ENCODE measurements at regions not wholly inside any gene's neighbourhood (a gene's known extent, or its start where the extent isn't known, plus 50 kb on each side); places are given as distances from the start of the nearest gene placed in this dataset.

- DNase-seq (ENCODE audit: low spot score) (no peak), ATAC-seq (no peak)
- Mint-ChIP-seq H3K4me1 (no peaks in the 10 kb centered on the region), H3K4me3 (no peak overlapping the region), H3K36me3 (ENCODE audit: low read depth) (peaks cover 6% of the 10 kb centered on the region; the same call in 2 of the 3 replicates), H3K27ac (no peak overlapping the region), H3K27me3 (ENCODE audit: insufficient read depth, low read depth, poor library complexity) (peaks cover 3% of the 10 kb centered on the region), H3K9me3 (peaks cover 17% of the 10 kb centered on the region; the same call in 2 of the 3 replicates)
- Histone ChIP-seq H3K79me2 (replicated peaks; ENCODE audit: insufficient read depth) (no peaks in the 10 kb centered on the region), H3K27ac (ENCODE audit: low read depth) (no peak overlapping the region), H3K4me1 (ENCODE audit: insufficient read depth) (no peaks in the 10 kb centered on the region), H3K4me2 (no peak overlapping the region), H3F3A (replicated peaks; ENCODE audit: low read depth) (no peaks in the 10 kb centered on the region), H3K27me3 (ENCODE audit: insufficient read depth) (no peaks in the 10 kb centered on the region), H3K36me3 (ENCODE audit: insufficient read depth) (no peaks in the 10 kb centered on the region), H2AFZ (no peak overlapping the region), H3K4me3 (no peak overlapping the region), H3K9me2 (ENCODE audit: insufficient read depth) (no peaks in the 10 kb centered on the region), H4K20me1 (replicated peaks; ENCODE audit: insufficient read depth) (no peaks in the 10 kb centered on the region)
- TF ChIP-seq JUNB (IDR thresholded peaks at IDR 0.05; ENCODE audit: unreplicated experiment) = no peak
- no peak for TF ChIP-seq ETS1 (IDR thresholded peaks at IDR 0.05)
- TF ChIP-seq ZNF114 (CRISPR knock-in tag; IDR thresholded peaks at IDR 0.05) = no peak
- TF ChIP-seq ZNF331 (CRISPR knock-in tag; IDR thresholded peaks at IDR 0.05; ENCODE audit: low read depth) = no peak
- no peak for TF ChIP-seq STAT1 (IDR thresholded peaks at IDR 0.05; ENCODE audit: unreplicated experiment)
- no peak for TF ChIP-seq EZH2phosphoT487 (IDR thresholded peaks at IDR 0.05; ENCODE audit: unreplicated experiment)
- no peak for TF ChIP-seq CREB1 (CRISPR knock-in tag; IDR thresholded peaks at IDR 0.05; ENCODE audit: low read depth)
- TF ChIP-seq NANOG (IDR thresholded peaks at IDR 0.05; ENCODE audit: borderline replicate concordance) = no peak
- no peak for TF ChIP-seq ZNF462 (CRISPR knock-in tag; IDR thresholded peaks at IDR 0.05)
- TF ChIP-seq POLR2AphosphoS5 (IDR thresholded peaks at IDR 0.05; ENCODE audit: low read depth) = no peak
- no peak for TF ChIP-seq EZH2 (IDR thresholded peaks at IDR 0.05; ENCODE audit: low read depth, unreplicated experiment)
- TF ChIP-seq REST (IDR thresholded peaks at IDR 0.05; ENCODE audit: unreplicated experiment) = no peak
- no peak for TF ChIP-seq CTCF (conservative IDR thresholded peaks at IDR 0.05; ENCODE audit: low read depth in 2 of 2)
Observed at GRCh38 chr2:239616729-239617128, 215.9 kb upstream of the HDAC4 start.
